SU-DHL-6 (cell line): ENCODE measurements at regions not wholly inside any gene's neighbourhood (a gene's known extent, or its start where the extent isn't known, plus 50 kb on each side); places are given as distances from the start of the nearest gene placed in this dataset.

Experiments
- CTCF ChIP-seq: fragments of 200-600 bp; sonication (generic); IDR thresholded peaks from one replicate; pipeline ENCODE4 v1.5.1; 2017; ENCODE audit warnings: antibody characterized with exemption, mild to moderate bottlenecking, low read length, moderate library complexity; ENCODE audit not compliant: insufficient read depth, poor library complexity, severe bottlenecking
- EZH2phosphoT487 ChIP-seq: fragments of 200-600 bp; sonication (generic), shearing (Covaris generic); conservative IDR thresholded peaks from 2 replicates; pipeline ENCODE4 v1.6.1; 2018; ENCODE audit warnings: mild to moderate bottlenecking, antibody characterized with exemption, low read length, moderate library complexity, mixed read lengths

GRCh38 chr10:131461093-131461492 is 149.6 kb upstream of the TCERG1L start:
- no peak for TF ChIP-seq CTCF
- no peak for TF ChIP-seq EZH2phosphoT487
